Neural crest cell (in vitro differentiated cells): ENCODE measurements at regions not wholly inside any gene's neighbourhood (a gene's known extent, or its start where the extent isn't known, plus 50 kb on each side); places are given as distances from the start of the nearest gene placed in this dataset.

Source experiments
- DNase-seq: peaks from one replicate; pipeline ENCODE4 v3.0.0; 2021; ENCODE audit warnings: low read depth, mixed read lengths, low spot score
- H3K27ac Mint-ChIP-seq: one replicate; pipeline ENCODE4 v1.8.0; 2021; ENCODE audit warnings: mild to moderate bottlenecking, mixed read lengths; ENCODE audit not compliant: unreplicated experiment
- H3K27me3 Mint-ChIP-seq: 2 replicates; pipeline ENCODE4 v1.8.0; 2021; ENCODE audit warnings: low read depth, mild to moderate bottlenecking, mixed read lengths
- H3K36me3 Mint-ChIP-seq: 2 replicates; pipeline ENCODE4 v1.8.0; 2021; ENCODE audit warnings: low read depth, mild to moderate bottlenecking, mixed read lengths
- H3K4me1 Mint-ChIP-seq: 2 replicates; pipeline ENCODE4 v1.8.0; 2021; ENCODE audit warnings: mixed read lengths
- H3K4me3 Mint-ChIP-seq: one replicate; pipeline ENCODE4 v1.8.0; 2021; ENCODE audit warnings: mild to moderate bottlenecking, mixed read lengths
- H3K9me3 Mint-ChIP-seq: 2 replicates; pipeline ENCODE4 v1.8.0; 2021; ENCODE audit warnings: mixed read lengths
- CTCF ChIP-seq: fragments of 200-600 bp; sonication (generic); conservative IDR thresholded peaks from 2 replicates; pipeline ENCODE4 v1.5.0; 2021; ENCODE audit warnings: antibody characterized with exemption, mild to moderate bottlenecking

GRCh38 chr6:47360388-47360787, 50.7 kb upstream of the TNFRSF21 start:
- DNase-seq, result no peak
- no peak overlapping the region for H3K4me3 Mint-ChIP-seq
- no peak overlapping the region for H3K27ac Mint-ChIP-seq
- H3K36me3 Mint-ChIP-seq, result no peaks in the 10 kb centered on the region
- no peak for TF ChIP-seq CTCF
- no peaks in the 10 kb centered on the region for H3K27me3 Mint-ChIP-seq
- H3K4me1 Mint-ChIP-seq, result no peaks in the 10 kb centered on the region
- no peaks in the 10 kb centered on the region for H3K9me3 Mint-ChIP-seq

GRCh38 chr6:47362857-47363461, 53.3 kb upstream of the TNFRSF21 start:
- Mint-ChIP-seq H3K4me3 (no peak overlapping the region), H3K36me3 (no peaks in the 10 kb centered on the region), H3K27me3 (no peaks in the 10 kb centered on the region), H3K4me1 (no peaks in the 10 kb centered on the region), H3K27ac (no peak overlapping the region), H3K9me3 (no peaks in the 10 kb centered on the region)
- no peak for DNase-seq
- TF ChIP-seq CTCF, result no peak

GRCh38 chr6:47363736-47364135, 54.0 kb upstream of the TNFRSF21 start:
- no peaks in the 10 kb centered on the region for H3K4me1 Mint-ChIP-seq
- H3K27me3 Mint-ChIP-seq, result no peaks in the 10 kb centered on the region
- H3K4me3 Mint-ChIP-seq, result no peak overlapping the region
- no peak overlapping the region for H3K27ac Mint-ChIP-seq
- H3K9me3 Mint-ChIP-seq, result no peaks in the 10 kb centered on the region
- TF ChIP-seq CTCF, result no peak
- DNase-seq, result no peak
- H3K36me3 Mint-ChIP-seq, result no peaks in the 10 kb centered on the region

- TF ChIP-seq CTCF, result no peak
- DNase-seq, result no peak
- Mint-ChIP-seq H3K9me3 (peaks cover 2% of the 10 kb centered on the region), H3K27me3 (no peaks in the 10 kb centered on the region), H3K4me3 (no peak overlapping the region), H3K27ac (no peak overlapping the region), H3K4me1 (no peaks in the 10 kb centered on the region), H3K36me3 (no peaks in the 10 kb centered on the region)
Observed at GRCh38 chr6:47366335-47366890, 56.7 kb upstream of the TNFRSF21 start.

GRCh38 chr6:47371139-47371869, 61.6 kb upstream of the TNFRSF21 start:
- Mint-ChIP-seq H3K36me3 (no peaks in the 10 kb centered on the region), H3K27ac (no peak overlapping the region), H3K27me3 (no peaks in the 10 kb centered on the region), H3K4me3 (no peak overlapping the region), H3K9me3 (peaks cover 6% of the 10 kb centered on the region), H3K4me1 (no peaks in the 10 kb centered on the region)
- DNase-seq, result no peak
- no peak for TF ChIP-seq CTCF
